CD4-positive, alpha-beta T cell (primary cell): ENCODE measurements at regions not wholly inside any gene's neighbourhood (a gene's known extent, or its start where the extent isn't known, plus 50 kb on each side); places are given as distances from the start of the nearest gene placed in this dataset.

Experiments
- ATAC-seq: fragments of 200-7000 bp; cut with Tn5 transposase; one replicate; pipeline ENCODE4 v1.10.0; 2022; ENCODE audit warnings: mild to moderate bottlenecking; ENCODE audit not compliant: poor library complexity
- CTCF ChIA-PET: fragments of 350-600 bp; sonication (Branson Sonifier 250); formaldehyde crosslinking; loops from one replicate; lab custom pipeline; 2021; ENCODE audit warnings: antibody characterized with exemption, inconsistent platforms; lab: Charles Lee
- POLR2A ChIA-PET: fragments of 350-600 bp; sonication (Branson Sonifier 250); formaldehyde crosslinking; loops from one replicate; lab custom pipeline; 2021; ENCODE audit warnings: antibody characterized with exemption, inconsistent platforms; lab: Charles Lee
- DNase-seq, 14 experiments: peaks; one replicate each; pipeline ENCODE4 v3.0.0-alpha.2; 2013 to 2020; ENCODE audit warnings: mixed read lengths in 2 of 14
- H3K27ac ChIP-seq, 2 donors: one replicate each; pipeline versions ENCODE4 v1.5.1 to v1.7.0; 2013; ENCODE audit warnings: low read length in 2 of 2, low read depth in 1 of 2, mild to moderate bottlenecking in 1 of 2
- H3K27me3 ChIP-seq, 2 experiments: 1 replicate in 1 of 2; 2 replicates in 1 of 2; pipeline versions ENCODE4 v1.6.1 to v1.7.0; 2013; ENCODE audit warnings: low read length in 2 of 2, control low read depth in 1 of 2, mild to moderate bottlenecking in 1 of 2, moderate library complexity in 1 of 2; ENCODE audit not compliant: insufficient read depth in 2 of 2, control insufficient read depth in 1 of 2
- H3K36me3 ChIP-seq: one replicate; pipeline ENCODE4 v1.6.1; 2013; ENCODE audit warnings: low read length, control low read depth; ENCODE audit not compliant: insufficient read depth
- H3K4me1 ChIP-seq: one replicate; pipeline ENCODE4 v1.6.1; 2013; ENCODE audit warnings: low read length, control low read depth; ENCODE audit not compliant: insufficient read depth
- H3K4me3 ChIP-seq: one replicate; pipeline ENCODE4 v1.5.1; 2013; ENCODE audit warnings: mild to moderate bottlenecking, low read length, moderate library complexity
- H3K9me3 ChIP-seq, 2 experiments: 1 replicate in 1 of 2; 2 replicates in 1 of 2; pipeline versions ENCODE4 v1.6.1 to v1.7.0; 2013; ENCODE audit warnings: low read length in 2 of 2, mild to moderate bottlenecking in 2 of 2, control low read depth in 1 of 2, moderate library complexity in 1 of 2; ENCODE audit not compliant: control insufficient read depth in 1 of 2, insufficient read depth in 1 of 2
- H3K27ac Mint-ChIP-seq: one replicate; pipeline ENCODE4 v1.8.0; 2020; ENCODE audit warnings: mixed read lengths
- H3K27me3 Mint-ChIP-seq: one replicate; pipeline ENCODE4 v1.8.0; 2021; ENCODE audit warnings: mixed read lengths
- H3K36me3 Mint-ChIP-seq: one replicate; pipeline ENCODE4 v1.8.0; 2021; ENCODE audit warnings: low read depth, mixed read lengths
- H3K4me1 Mint-ChIP-seq: one replicate; pipeline ENCODE4 v1.8.0; 2021; ENCODE audit warnings: low read depth, mixed read lengths
- H3K4me3 Mint-ChIP-seq: one replicate; pipeline ENCODE4 v1.8.0; 2020; ENCODE audit warnings: mild to moderate bottlenecking, mixed read lengths
- H3K9me3 Mint-ChIP-seq: one replicate; pipeline ENCODE4 v1.8.0; 2020; ENCODE audit warnings: mixed read lengths
- CTCF ChIP-seq: fragments of 200-600 bp; IDR thresholded peaks from one replicate; pipeline ENCODE4 v1.8.0; 2022; ENCODE audit warnings: antibody characterized with exemption, mild to moderate bottlenecking
- intact Hi-C, 2 experiments: fragments of 100-400 bp; cut with DNase I in 1 of 2; cut with micrococcal nuclease in 1 of 2; formaldehyde crosslinking; loops; one replicate each; pipeline versions ENCODE4 v1.15.1 to v1.9.0; 2023 to 2025; cut with DNase I, micrococcal nuclease

- Mint-ChIP-seq H3K4me3 (no peak overlapping the region), H3K27ac (no peak overlapping the region), H3K36me3 (no peaks in the 10 kb centered on the region), H3K27me3 (no peaks in the 10 kb centered on the region), H3K4me1 (no peaks in the 10 kb centered on the region), H3K9me3 (no peaks in the 10 kb centered on the region)
- peaks cover 3 to 5% of the 10 kb centered on the region in 2 experiments for H3K27me3 ChIP-seq
- no peak overlapping the region for H3K4me3 ChIP-seq
- ATAC-seq (no peak), DNase-seq (no peak)
- H3K9me3 ChIP-seq: no peaks in the 10 kb centered on the region
- no peaks in the 10 kb centered on the region for H3K4me1 ChIP-seq
- intact Hi-C loops: no loop called here
- ChIA-PET CTCF (no interaction called here), POLR2A (no interaction called here)
- H3K36me3 ChIP-seq: no peaks in the 10 kb centered on the region
- no peak for TF ChIP-seq CTCF
- H3K27ac ChIP-seq: no peak overlapping the region
Measured at GRCh38 chr3:40837300-40837699, 312.5 kb downstream of the ZNF621 start.

DNA sequence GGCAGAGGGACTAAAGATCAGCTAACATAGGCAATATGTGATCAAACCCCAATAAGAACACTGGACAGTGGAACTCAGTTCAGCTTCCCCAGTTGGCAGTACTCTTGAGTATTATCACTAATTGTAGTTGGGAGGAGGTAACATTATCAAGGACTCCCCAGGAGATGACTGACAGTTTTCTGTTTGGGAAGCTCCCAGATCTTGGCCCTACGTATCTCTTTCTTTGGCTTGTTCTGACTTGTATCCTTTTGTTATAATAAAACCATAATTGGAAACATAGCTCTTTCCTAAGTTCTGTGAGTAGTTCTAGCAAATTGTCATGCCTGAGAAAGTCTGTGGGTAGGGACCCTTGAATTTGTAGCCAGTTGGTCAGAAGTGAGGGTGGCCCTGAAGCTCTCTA lies 316.4 kb downstream of the ZNF621 start:
- H3K9me3 ChIP-seq: no peaks in the 10 kb centered on the region
- H3K36me3 Mint-ChIP-seq: no peaks in the 10 kb centered on the region
- intact Hi-C loops: no loop called here
- no peaks in the 10 kb centered on the region for H3K9me3 Mint-ChIP-seq
- no peak overlapping the region for H3K4me3 ChIP-seq
- POLR2A ChIA-PET: interaction anchor here (0.6 kb wide), 1 partner anchor 358 kb away, joined by 4 read pairs; the partner anchor contains the start of gene CTNNB1
- DNase-seq (no peak), ATAC-seq (no peak)
- no peaks in the 10 kb centered on the region for H3K4me1 ChIP-seq
- H3K27me3 Mint-ChIP-seq: no peaks in the 10 kb centered on the region
- no peaks in the 10 kb centered on the region for H3K27me3 ChIP-seq
- H3K36me3 ChIP-seq: no peaks in the 10 kb centered on the region
- CTCF ChIA-PET: no interaction called here
- no peak for TF ChIP-seq CTCF
- H3K27ac ChIP-seq: no peak overlapping the region
- H3K4me1 Mint-ChIP-seq: no peaks in the 10 kb centered on the region
- H3K27ac Mint-ChIP-seq: no peak overlapping the region
- no peak overlapping the region for H3K4me3 Mint-ChIP-seq

DNA sequence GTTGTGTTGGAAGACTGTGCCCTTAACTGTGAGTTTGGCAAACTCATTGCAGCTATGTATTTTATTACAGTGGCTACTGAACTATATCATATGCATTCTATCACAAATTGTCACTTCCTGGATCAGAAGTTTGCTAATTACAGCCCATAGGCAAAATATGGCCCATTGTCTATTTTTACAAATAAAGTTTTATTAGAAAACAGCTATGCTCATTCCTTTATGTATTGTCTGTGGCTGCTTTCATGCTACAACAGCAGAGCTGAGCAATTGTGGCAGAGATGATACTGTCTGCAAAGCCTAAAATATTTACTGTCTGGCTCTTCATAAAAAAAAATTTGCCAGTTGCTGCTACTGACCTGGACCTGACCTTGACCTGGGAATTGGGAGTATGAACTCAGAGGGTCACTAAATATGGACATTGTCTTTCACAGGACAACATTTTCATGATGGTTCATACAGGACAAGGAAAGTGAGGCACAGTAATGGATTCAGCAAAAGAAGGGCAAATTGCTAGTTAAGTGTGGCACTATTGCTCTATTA lies 316.9 kb downstream of the ZNF621 start:
- no peaks in the 10 kb centered on the region for H3K9me3 ChIP-seq
- Mint-ChIP-seq H3K4me1 (no peaks in the 10 kb centered on the region), H3K4me3 (no peak overlapping the region), H3K27me3 (peaks cover 4% of the 10 kb centered on the region), H3K27ac (no peak overlapping the region), H3K36me3 (no peaks in the 10 kb centered on the region), H3K9me3 (no peaks in the 10 kb centered on the region)
- intact Hi-C loops: no loop called here
- POLR2A ChIA-PET: no interaction called here
- no peak overlapping the region for H3K4me3 ChIP-seq
- H3K36me3 ChIP-seq: no peaks in the 10 kb centered on the region
- H3K27me3 ChIP-seq: no peaks in the 10 kb centered on the region
- DNase-seq: no peak
- H3K4me1 ChIP-seq: no peaks in the 10 kb centered on the region
- no peak for TF ChIP-seq CTCF
- CTCF ChIA-PET: no interaction called here
- H3K27ac ChIP-seq: no peak overlapping the region
- no peak for ATAC-seq
